ENCODE measurements at regions not wholly inside any gene's neighbourhood (a gene's known extent, or its start where the extent isn't known, plus 50 kb on each side); places are given as distances from the start of the nearest gene placed in this dataset.
"Not testable (repeated sequence)": the region's sequence is repeated elsewhere in the genome, so short reads cannot be mapped to it uniquely, and the experiment has no call there.

- no peak for DNase-seq
Measured at GRCh38 chr16:65283181-65283651, 161.4 kb upstream of the CDH11 start.

GRCh38 chr16:65281586-65281985 lies 159.7 kb upstream of the CDH11 start:
- DNase-seq = no peak

- DNase-seq = no peak
Measured at GRCh38 chr16:65280845-65281512, 159.1 kb upstream of the CDH11 start.

- no peak for DNase-seq
Measured at GRCh38 chr16:65279576-65279975, 157.7 kb upstream of the CDH11 start.

GRCh38 chr16:65278874-65279273 lies 157.0 kb upstream of the CDH11 start:
- DNase-seq = no peak

- DNase-seq = no peak
Measured at GRCh38 chr16:65274566-65274965, 152.7 kb upstream of the CDH11 start.

GRCh38 chr16:65272699-65273414 lies 151.0 kb upstream of the CDH11 start:
- DNase-seq = no peak

- no peak for DNase-seq
Measured at GRCh38 chr16:65271996-65272395, 150.1 kb upstream of the CDH11 start.

GRCh38 chr16:65268331-65268730 lies 146.5 kb upstream of the CDH11 start:
- no peak for DNase-seq

GRCh38 chr16:65263896-65264295 lies 142.0 kb upstream of the CDH11 start:
- DNase-seq = no peak

GRCh38 chr16:65260746-65261145 lies 138.9 kb upstream of the CDH11 start:
- no peak for DNase-seq

- no peak for DNase-seq
Measured at GRCh38 chr16:65254144-65254543, 132.3 kb upstream of the CDH11 start.

- DNase-seq = no peak
Measured at GRCh38 chr16:65249768-65250167, 127.9 kb upstream of the CDH11 start.

GRCh38 chr16:65244787-65245186 lies 122.9 kb upstream of the CDH11 start:
- DNase-seq = no peak

- DNase-seq = no peak
Measured at GRCh38 chr16:65235339-65236177, 113.7 kb upstream of the CDH11 start.

- DNase-seq = not testable (repeated sequence)
Measured at GRCh38 chr16:65234721-65235320, 113.0 kb upstream of the CDH11 start.

- no peak for DNase-seq
Measured at GRCh38 chr16:65229191-65229662, 107.4 kb upstream of the CDH11 start.

- DNase-seq = no peak
Measured at GRCh38 chr16:65227150-65227835, 105.4 kb upstream of the CDH11 start.

GRCh38 chr16:65226077-65226476 lies 104.2 kb upstream of the CDH11 start:
- no peak for DNase-seq

GRCh38 chr16:65225488-65225887 lies 103.6 kb upstream of the CDH11 start:
- DNase-seq = no peak

GRCh38 chr16:65224994-65225393 lies 103.1 kb upstream of the CDH11 start:
- no peak for DNase-seq

- DNase-seq = no peak
Measured at GRCh38 chr16:65224471-65224870, 102.6 kb upstream of the CDH11 start.
